T-cell (primary cell): ENCODE measurements at regions not wholly inside any gene's neighbourhood (a gene's known extent, or its start where the extent isn't known, plus 50 kb on each side); places are given as distances from the start of the nearest gene placed in this dataset.

Experiments
- ATAC-seq, 4 experiments: fragments of 200-7000 bp in 3 of 4; fragments of 150-1000 bp in 1 of 4; cut with Tn5 transposase; replicated peaks in 1 of 4; 1 replicate in 3 of 4; 2 replicates in 1 of 4; pipeline ENCODE4 v1.10.0; 2021; ENCODE audit warnings: moderate library complexity in 3 of 4, mild to moderate bottlenecking in 2 of 4, moderate number of reproducible peaks in 1 of 4
- CTCF ChIA-PET, 2 donors: fragments of 300-600 bp; sonication (Branson Sonifier 250); formaldehyde crosslinking; loops; one replicate each; lab custom pipeline; 2022; ENCODE audit warnings: antibody characterized with exemption in 2 of 2; lab: Charles Lee
- POLR2A ChIA-PET, 2 donors: fragments of 300-600 bp; sonication (Branson Sonifier 250); formaldehyde crosslinking; loops; one replicate each; lab custom pipeline; 2022; ENCODE audit warnings: antibody characterized with exemption in 2 of 2; lab: Charles Lee
- DNase-seq, 35 experiments: peaks; one replicate each; pipeline versions ENCODE4 v3.0.0 to v3.0.0-alpha.2; 2013 to 2023
- H3K27ac ChIP-seq: one replicate; pipeline ENCODE4 v1.5.1; 2013; ENCODE audit warnings: low read length
- H3K27me3 ChIP-seq, 2 experiments: replicated peaks in 1 of 2; 1 replicate in 1 of 2; 2 replicates in 1 of 2; pipeline versions ENCODE4 v1.6.1 to v1.7.0; 2013; ENCODE audit warnings: low read length in 1 of 2, mixed read lengths in 1 of 2; ENCODE audit not compliant: control insufficient read depth in 2 of 2, insufficient read depth in 2 of 2; ENCODE audit errors: extremely low read depth in 1 of 2
- H3K36me3 ChIP-seq, 2 donors: 1 replicate in 1 of 2; 2 replicates in 1 of 2; pipeline versions ENCODE4 v1.6.1 to v1.7.0; 2013; ENCODE audit warnings: low read length in 1 of 2; ENCODE audit not compliant: control insufficient read depth in 2 of 2, insufficient read depth in 1 of 2; ENCODE audit errors: extremely low read depth in 1 of 2
- H3K4me1 ChIP-seq, 2 experiments: 1 replicate in 1 of 2; 2 replicates in 1 of 2; pipeline versions ENCODE4 v1.6.1 to v1.7.0; 2013; ENCODE audit warnings: low read length in 2 of 2, mixed read lengths in 1 of 2; ENCODE audit not compliant: insufficient read depth in 2 of 2, control insufficient read depth in 1 of 2; ENCODE audit errors: extremely low read depth in 1 of 2
- H3K4me3 ChIP-seq, 2 donors: 1 replicate in 1 of 2; 2 replicates in 1 of 2; pipeline versions ENCODE4 v1.5.1 to v1.7.0; 2013; ENCODE audit warnings: mild to moderate bottlenecking in 2 of 2, low read length in 1 of 2, moderate library complexity in 1 of 2; ENCODE audit not compliant: control insufficient read depth in 1 of 2; ENCODE audit errors: extremely low read depth in 1 of 2
- H3K9me3 ChIP-seq: 2 replicates; pipeline ENCODE4 v1.7.0; 2013
- H3K27ac Mint-ChIP-seq, 2 donors: one replicate each; pipeline ENCODE4 v1.8.0; 2020 to 2021; ENCODE audit warnings: mild to moderate bottlenecking in 2 of 2, mixed read lengths in 2 of 2
- H3K27me3 Mint-ChIP-seq, 2 donors: one replicate each; pipeline ENCODE4 v1.8.0; 2021 to 2022; ENCODE audit warnings: mixed read lengths in 2 of 2
- H3K36me3 Mint-ChIP-seq: one replicate; pipeline ENCODE4 v1.8.0; 2021; ENCODE audit warnings: mixed read lengths
- H3K4me1 Mint-ChIP-seq, 3 donors: one replicate each; pipeline ENCODE4 v1.8.0; 2020 to 2022; ENCODE audit warnings: mixed read lengths in 3 of 3, mild to moderate bottlenecking in 1 of 3
- H3K4me3 Mint-ChIP-seq, 3 donors: one replicate each; pipeline ENCODE4 v1.8.0; 2020 to 2022; ENCODE audit warnings: mild to moderate bottlenecking in 3 of 3, mixed read lengths in 3 of 3, moderate library complexity in 3 of 3
- H3K9me3 Mint-ChIP-seq, 3 donors: one replicate each; pipeline ENCODE4 v1.8.0; 2020 to 2022; ENCODE audit warnings: mixed read lengths in 3 of 3
- WGBS: methylation state at CpG from one replicate; pipeline ENCODE4 v1.1.5; 2013; ENCODE audit warnings: missing lambda C conversion rate; ENCODE audit not compliant: insufficient coverage; 5-methylcytosine and 5-hydroxymethylcytosine counted together

- H3K27ac Mint-ChIP-seq: no peak overlapping the region
- WGBS: 89% methylated on average over 1 of the region's 5 CpGs
These were observed 145.4 kb upstream of the CPEB2 start for GRCh38 chr4:14856934-14857235.

GRCh38 chr4:14857475-14857874 is 144.8 kb upstream of the CPEB2 start:
- Histone ChIP-seq H3K27ac (no peak overlapping the region), H3K36me3 (no peaks in the 10 kb centered on the region), H3K27me3 (peaks cover 0 to 2% of the 10 kb centered on the region in 2 experiments), H3K4me3 (no peak overlapping the region), H3K9me3 (no peaks in the 10 kb centered on the region), H3K4me1 (no peaks in the 10 kb centered on the region)
- Mint-ChIP-seq H3K27ac (no peak overlapping the region), H3K36me3 (no peaks in the 10 kb centered on the region), H3K9me3 (no peaks in the 10 kb centered on the region), H3K4me1 (no peaks in the 10 kb centered on the region), H3K4me3 (no peak overlapping the region), H3K27me3 (peaks cover 7 to 16% of the 10 kb centered on the region in 2 donors)
- DNase-seq (no peak), ATAC-seq (no peak)
- ChIA-PET CTCF (interaction anchor here in 1 of 2 donors (0.6 kb wide), 1 partner anchor 1354 kb away, joined by 3 read pairs; no protein-coding TSS in a partner anchor), POLR2A (no interaction called here)
- WGBS: no CpG with 5 or more reads among the region's 3 CpGs

More at GRCh38 chr4:14856934-14857235, 145.4 kb upstream of the CPEB2 start:
- H3K4me3 Mint-ChIP-seq: no peak overlapping the region
- Histone ChIP-seq H3K27ac (no peak overlapping the region), H3K4me3 (no peak overlapping the region), H3K27me3 (no peaks in the 10 kb centered on the region), H3K36me3 (no peaks in the 10 kb centered on the region), H3K4me1 (no peaks in the 10 kb centered on the region), H3K9me3 (no peaks in the 10 kb centered on the region)
- ATAC-seq (no peak), DNase-seq (no peak)
- H3K36me3 Mint-ChIP-seq: no peaks in the 10 kb centered on the region
- ChIA-PET CTCF (no interaction called here), POLR2A (no interaction called here)
- no peaks in the 10 kb centered on the region for H3K9me3 Mint-ChIP-seq
- H3K27me3 Mint-ChIP-seq: peaks cover 10 to 18% of the 10 kb centered on the region in 2 donors
- H3K4me1 Mint-ChIP-seq: no peaks in the 10 kb centered on the region

GRCh38 chr4:14857981-14858380 is 144.3 kb upstream of the CPEB2 start:
- CTCF ChIA-PET: interaction anchor here in 1 of 2 donors (0.6 kb wide), 1 partner anchor 1354 kb away, joined by 3 read pairs; no protein-coding TSS in a partner anchor

GRCh38 chr4:14862891-14863290 is 139.4 kb upstream of the CPEB2 start:
- ATAC-seq (no peak), DNase-seq (no peak)
- POLR2A ChIA-PET: no interaction called here
- Mint-ChIP-seq H3K4me3 (no peak overlapping the region), H3K27ac (no peak overlapping the region), H3K9me3 (no peaks in the 10 kb centered on the region), H3K27me3 (peaks cover 22 to 32% of the 10 kb centered on the region in 2 donors), H3K4me1 (no peaks in the 10 kb centered on the region), H3K36me3 (no peaks in the 10 kb centered on the region)
- no peaks in the 10 kb centered on the region for H3K36me3 ChIP-seq
- no peaks in the 10 kb centered on the region for H3K4me1 ChIP-seq
- CTCF ChIA-PET: no interaction called here
- 69% methylated on average over 25 of the region's 33 CpGs for WGBS
- H3K27ac ChIP-seq: no peak overlapping the region
- no peak overlapping the region for H3K4me3 ChIP-seq
- no peaks in the 10 kb centered on the region for H3K9me3 ChIP-seq
- peaks cover 0 to 2% of the 10 kb centered on the region in 2 experiments for H3K27me3 ChIP-seq

More at GRCh38 chr4:14857981-14858380, 144.3 kb upstream of the CPEB2 start:
- no CpG with 5 or more reads among the region's 3 CpGs for WGBS
- POLR2A ChIA-PET: no interaction called here
- Histone ChIP-seq H3K36me3 (no peaks in the 10 kb centered on the region), H3K4me3 (no peak overlapping the region), H3K9me3 (no peaks in the 10 kb centered on the region), H3K27ac (no peak overlapping the region), H3K4me1 (no peaks in the 10 kb centered on the region), H3K27me3 (peaks cover 0 to 2% of the 10 kb centered on the region in 2 experiments)
- Mint-ChIP-seq H3K9me3 (no peaks in the 10 kb centered on the region), H3K4me3 (no peak overlapping the region), H3K27ac (no peak overlapping the region), H3K27me3 (peaks cover 8 to 16% of the 10 kb centered on the region in 2 donors), H3K36me3 (no peaks in the 10 kb centered on the region), H3K4me1 (no peaks in the 10 kb centered on the region)
- no peak for ATAC-seq
- DNase-seq: no peak

- no peak overlapping the region for H3K4me3 Mint-ChIP-seq
- DNase-seq (no peak), ATAC-seq (no peak)
- CTCF ChIA-PET: no interaction called here
- POLR2A ChIA-PET: no interaction called here
- no peaks in the 10 kb centered on the region for H3K9me3 Mint-ChIP-seq
- H3K36me3 ChIP-seq: no peaks in the 10 kb centered on the region
- H3K36me3 Mint-ChIP-seq: no peaks in the 10 kb centered on the region
- peaks cover 0 to 2% of the 10 kb centered on the region in 2 experiments for H3K27me3 ChIP-seq
- no peak overlapping the region for H3K27ac ChIP-seq
- no peaks in the 10 kb centered on the region for H3K9me3 ChIP-seq
- no peak overlapping the region for H3K4me3 ChIP-seq
- 92% methylated on average over 12 of the region's 16 CpGs for WGBS
- H3K4me1 Mint-ChIP-seq: no peaks in the 10 kb centered on the region
- H3K27ac Mint-ChIP-seq: no peak overlapping the region
- peaks cover 22 to 32% of the 10 kb centered on the region in 2 donors for H3K27me3 Mint-ChIP-seq
- H3K4me1 ChIP-seq: no peaks in the 10 kb centered on the region
These were observed 138.6 kb upstream of the CPEB2 start for GRCh38 chr4:14863418-14864364.

GRCh38 chr4:14864365-14865030 is 137.8 kb upstream of the CPEB2 start:
- no peaks in the 10 kb centered on the region for H3K4me1 Mint-ChIP-seq
- ChIA-PET CTCF (no interaction called here), POLR2A (no interaction called here)
- H3K36me3 Mint-ChIP-seq: no peaks in the 10 kb centered on the region
- Histone ChIP-seq H3K9me3 (no peaks in the 10 kb centered on the region), H3K4me3 (no peak overlapping the region), H3K36me3 (no peaks in the 10 kb centered on the region), H3K27ac (no peak overlapping the region), H3K4me1 (no peaks in the 10 kb centered on the region), H3K27me3 (peaks cover 0 to 2% of the 10 kb centered on the region in 2 experiments)
- H3K9me3 Mint-ChIP-seq: no peaks in the 10 kb centered on the region
- 37% methylated on average over 2 of the region's 3 CpGs for WGBS
- no peak overlapping the region for H3K4me3 Mint-ChIP-seq
- ATAC-seq (no peak), DNase-seq (no peak)
- no peak overlapping the region for H3K27ac Mint-ChIP-seq
- peaks cover 22 to 39% of the 10 kb centered on the region in 2 donors for H3K27me3 Mint-ChIP-seq
